ENCODE measurements at regions not wholly inside any gene's neighbourhood (a gene's known extent, or its start where the extent isn't known, plus 50 kb on each side); places are given as distances from the start of the nearest gene placed in this dataset.

DNA sequence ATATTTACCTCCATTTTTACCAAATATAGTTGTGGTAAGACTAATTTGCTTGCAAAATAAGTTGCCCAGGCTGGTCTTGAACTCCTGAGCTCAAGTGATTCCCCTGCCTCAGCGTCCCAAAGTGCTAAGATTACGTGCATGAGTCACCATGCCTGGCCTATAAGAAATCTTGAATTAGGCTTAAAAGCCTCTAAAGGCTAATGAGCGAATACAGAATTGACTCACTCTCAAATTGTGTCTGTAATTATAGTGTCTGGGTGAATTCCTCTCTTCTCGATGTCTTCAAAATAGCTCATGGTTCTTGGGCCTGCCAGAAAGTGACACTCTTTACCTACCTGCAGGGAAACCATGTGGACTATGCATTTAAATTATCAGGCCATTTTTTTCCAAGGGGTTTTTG, 403.5 kb downstream of the SLC16A7 start:
- Histone ChIP-seq H3K9me3 (ENCODE audit: low read depth) (no peaks in the 10 kb centered on the region), H3K9me2 (replicated peaks; ENCODE audit: insufficient read depth) (no peaks in the 10 kb centered on the region), H3K4me3 (no peak overlapping the region), H3K4me1 (ENCODE audit: insufficient read depth) (no peaks in the 10 kb centered on the region), H4K20me1 (ENCODE audit: insufficient read depth, poor library complexity, severe bottlenecking) (no peaks in the 10 kb centered on the region), H2AFZ (no peak overlapping the region), H3K36me3 (replicated peaks; ENCODE audit: insufficient read depth, low read depth) (no peaks in the 10 kb centered on the region), H3K79me2 (no peaks in the 10 kb centered on the region), H3K4me2 (no peak overlapping the region), H3K27ac (no peak overlapping the region), H3K27me3 (no peaks in the 10 kb centered on the region)
- 76% methylated on average over 4 of the region's 4 CpGs for WGBS (ENCODE audit: low lambda C conversion rate, missing lambda C conversion rate)
- TF ChIP-seq EZH2 (IDR thresholded peaks at IDR 0.05; ENCODE audit: borderline replicate concordance), result no peak
- TF ChIP-seq, protein P1, sequence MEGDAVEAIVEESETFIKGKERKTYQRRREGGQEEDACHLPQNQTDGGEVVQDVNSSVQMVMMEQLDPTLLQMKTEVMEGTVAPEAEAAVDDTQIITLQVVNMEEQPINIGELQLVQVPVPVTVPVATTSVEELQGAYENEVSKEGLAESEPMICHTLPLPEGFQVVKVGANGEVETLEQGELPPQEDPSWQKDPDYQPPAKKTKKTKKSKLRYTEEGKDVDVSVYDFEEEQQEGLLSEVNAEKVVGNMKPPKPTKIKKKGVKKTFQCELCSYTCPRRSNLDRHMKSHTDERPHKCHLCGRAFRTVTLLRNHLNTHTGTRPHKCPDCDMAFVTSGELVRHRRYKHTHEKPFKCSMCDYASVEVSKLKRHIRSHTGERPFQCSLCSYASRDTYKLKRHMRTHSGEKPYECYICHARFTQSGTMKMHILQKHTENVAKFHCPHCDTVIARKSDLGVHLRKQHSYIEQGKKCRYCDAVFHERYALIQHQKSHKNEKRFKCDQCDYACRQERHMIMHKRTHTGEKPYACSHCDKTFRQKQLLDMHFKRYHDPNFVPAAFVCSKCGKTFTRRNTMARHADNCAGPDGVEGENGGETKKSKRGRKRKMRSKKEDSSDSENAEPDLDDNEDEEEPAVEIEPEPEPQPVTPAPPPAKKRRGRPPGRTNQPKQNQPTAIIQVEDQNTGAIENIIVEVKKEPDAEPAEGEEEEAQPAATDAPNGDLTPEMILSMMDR (IDR thresholded peaks at IDR 0.05; ENCODE audit: poor library complexity), result no peak
- no peak for TF ChIP-seq EZH2phosphoT487 (IDR thresholded peaks at IDR 0.05; ENCODE audit: low read depth, severe bottlenecking, unreplicated experiment)
- no peak for DNase-seq (ENCODE audit: low spot score)

DNA sequence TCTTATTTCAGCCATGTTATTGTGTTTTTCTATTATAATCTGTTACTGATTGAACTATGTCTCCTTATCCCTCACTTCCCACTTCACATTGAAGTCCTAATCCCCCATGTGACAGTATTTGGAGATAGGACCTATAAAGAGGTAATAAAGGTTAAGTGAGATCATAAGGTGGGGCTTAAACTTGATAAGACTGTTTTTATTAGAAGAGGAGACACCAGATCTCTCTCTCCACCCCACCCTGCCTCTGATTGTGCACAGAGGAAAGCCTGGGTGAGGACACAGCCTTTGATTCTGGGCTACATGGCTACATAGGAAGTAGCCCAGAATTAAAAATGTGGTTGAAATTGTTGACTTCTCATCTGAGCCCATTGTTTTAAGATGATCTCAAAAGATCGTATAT, 414.7 kb downstream of the SLC16A7 start:
- Histone ChIP-seq H3K36me3 (replicated peaks; ENCODE audit: insufficient read depth, low read depth) (no peaks in the 10 kb centered on the region), H2AFZ (no peak overlapping the region), H3K4me2 (no peak overlapping the region), H4K20me1 (ENCODE audit: insufficient read depth, poor library complexity, severe bottlenecking) (no peaks in the 10 kb centered on the region), H3K79me2 (no peaks in the 10 kb centered on the region), H3K4me1 (ENCODE audit: insufficient read depth) (peaks cover 4% of the 10 kb centered on the region), H3K9me3 (ENCODE audit: low read depth) (no peaks in the 10 kb centered on the region), H3K27ac (no peak overlapping the region), H3K9me2 (replicated peaks; ENCODE audit: insufficient read depth) (no peaks in the 10 kb centered on the region), H3K27me3 (no peaks in the 10 kb centered on the region), H3K4me3 (no peak overlapping the region)
- WGBS (ENCODE audit: low lambda C conversion rate, missing lambda C conversion rate), result 83% methylated on average over 1 of the region's 1 CpG
- DNase-seq (ENCODE audit: low spot score), result peak; percentile 5
- no peak for TF ChIP-seq EZH2 (IDR thresholded peaks at IDR 0.05; ENCODE audit: borderline replicate concordance)
- TF ChIP-seq, protein P1 (IDR thresholded peaks at IDR 0.05; ENCODE audit: poor library complexity), result no peak

DNA sequence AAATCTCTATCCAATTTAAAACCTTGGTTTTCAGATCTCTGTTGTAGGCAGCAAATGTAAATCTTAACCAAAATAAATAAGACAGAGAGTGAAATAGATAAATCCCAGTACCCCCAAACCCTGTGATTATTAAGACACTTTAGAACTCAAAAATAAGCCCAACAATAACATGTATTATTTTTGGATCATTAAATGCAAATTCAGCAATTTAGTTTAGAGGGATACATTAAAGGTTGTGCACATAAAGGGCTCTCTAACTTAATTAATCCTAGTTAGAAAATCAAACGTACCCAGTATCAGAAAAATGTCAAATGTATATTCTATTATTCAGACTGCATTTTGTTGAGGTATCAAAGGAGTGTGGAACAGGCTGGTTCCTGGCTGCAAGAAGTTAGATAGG, 416.8 kb downstream of the SLC16A7 start:
- peaks cover 4% of the 10 kb centered on the region for H3K4me1 ChIP-seq (ENCODE audit: insufficient read depth)
- H3K79me2 ChIP-seq, result no peaks in the 10 kb centered on the region
- H4K20me1 ChIP-seq (ENCODE audit: insufficient read depth, poor library complexity, severe bottlenecking), result no peaks in the 10 kb centered on the region
- 57% methylated on average over 1 of the region's 1 CpG for WGBS (ENCODE audit: low lambda C conversion rate, missing lambda C conversion rate)
- no peaks in the 10 kb centered on the region for H3K27me3 ChIP-seq
- H3K4me2 ChIP-seq, result no peak overlapping the region
- DNase-seq (ENCODE audit: low spot score), result no peak
- TF ChIP-seq EZH2phosphoT487 (IDR thresholded peaks at IDR 0.05; ENCODE audit: low read depth, severe bottlenecking, unreplicated experiment), result no peak
- TF ChIP-seq EZH2 (IDR thresholded peaks at IDR 0.05; ENCODE audit: borderline replicate concordance), result no peak
- TF ChIP-seq, protein P1 (IDR thresholded peaks at IDR 0.05; ENCODE audit: poor library complexity), result no peak
- H3K36me3 ChIP-seq (replicated peaks; ENCODE audit: insufficient read depth, low read depth), result no peaks in the 10 kb centered on the region
- H3K9me3 ChIP-seq (ENCODE audit: low read depth), result no peaks in the 10 kb centered on the region
- no peak overlapping the region for H3K27ac ChIP-seq
- H2AFZ ChIP-seq, result no peak overlapping the region
- no peaks in the 10 kb centered on the region for H3K9me2 ChIP-seq (replicated peaks; ENCODE audit: insufficient read depth)
- H3K4me3 ChIP-seq, result no peak overlapping the region

DNA sequence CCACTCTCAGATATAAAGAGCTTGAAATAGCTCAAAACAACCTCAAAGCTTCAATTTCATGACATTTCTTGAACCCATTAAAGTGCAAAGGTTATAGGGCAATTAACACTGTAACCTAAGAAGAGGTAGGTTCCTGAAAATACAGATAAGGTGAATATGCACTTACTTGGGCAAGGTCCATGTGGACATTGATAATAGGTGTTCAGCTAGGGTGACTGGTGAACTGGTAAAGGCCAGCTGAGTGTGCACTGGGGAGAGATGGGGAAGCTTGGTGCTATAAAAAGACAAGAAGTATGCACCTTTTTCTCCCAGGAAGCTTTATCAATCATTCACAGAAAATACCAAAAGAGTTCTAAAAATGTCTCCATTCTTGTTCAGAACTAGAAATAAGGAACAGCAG, 418.6 kb downstream of the SLC16A7 start:
- Histone ChIP-seq H3K9me2 (replicated peaks; ENCODE audit: insufficient read depth) (no peaks in the 10 kb centered on the region), H3K27me3 (no peaks in the 10 kb centered on the region), H4K20me1 (ENCODE audit: insufficient read depth, poor library complexity, severe bottlenecking) (no peaks in the 10 kb centered on the region), H3K36me3 (replicated peaks; ENCODE audit: insufficient read depth, low read depth) (no peaks in the 10 kb centered on the region), H3K4me2 (peak overlapping the region; percentile 52), H2AFZ (no peak overlapping the region), H3K4me3 (peak overlapping the region; percentile 6), H3K4me1 (ENCODE audit: insufficient read depth) (peaks cover 4% of the 10 kb centered on the region), H3K9me3 (ENCODE audit: low read depth) (no peaks in the 10 kb centered on the region), H3K27ac (peak overlapping the region; percentile 13), H3K79me2 (no peaks in the 10 kb centered on the region)
- TF ChIP-seq EZH2 (IDR thresholded peaks at IDR 0.05; ENCODE audit: borderline replicate concordance) (no peak), EZH2phosphoT487 (IDR thresholded peaks at IDR 0.05; ENCODE audit: low read depth, severe bottlenecking, unreplicated experiment) (no peak)
- TF ChIP-seq, protein P1 (IDR thresholded peaks at IDR 0.05; ENCODE audit: poor library complexity), result no peak
- DNase-seq (ENCODE audit: low spot score), result peak; percentile 27

All from hepatocyte (in vitro differentiated cells).